ENCODE measurements at regions not wholly inside any gene's neighbourhood (a gene's known extent, or its start where the extent isn't known, plus 50 kb on each side); places are given as distances from the start of the nearest gene placed in this dataset.

- TF ChIP-seq REST (IDR thresholded peaks at IDR 0.05; ENCODE audit: low read depth), result no peak
- TF ChIP-seq ATF3 (IDR thresholded peaks at IDR 0.05), result no peak
- no peak for TF ChIP-seq CEBPB (IDR thresholded peaks at IDR 0.05; ENCODE audit: low read depth)
- no peak for TF ChIP-seq MAX (IDR thresholded peaks at IDR 0.05)
Measured at GRCh38 chr17:53092072-53092471, 730.7 kb upstream of the KIF2B start (continued).

- CTCF ChIA-PET, result no interaction called here
- POLR2A ChIA-PET, result no interaction called here
- Histone ChIP-seq H2AFZ (ENCODE audit: low read depth, low read length, poor library complexity, severe bottlenecking) (no peak overlapping the region), H3K4me2 (ENCODE audit: low read length) (no peak overlapping the region), H3K9ac (ENCODE audit: low read length) (no peak overlapping the region), H3K27me3 (ENCODE audit: insufficient read depth, low read length) (no peaks in the 10 kb centered on the region), H3K36me3 (ENCODE audit: control insufficient read depth in 1 of 2, insufficient read depth in 2 of 2, low read length in 2 of 2) (no peaks in the 10 kb centered on the region), H3K9me2 (ENCODE audit: insufficient read depth) (no peaks in the 10 kb centered on the region), H3K4me1 (ENCODE audit: control insufficient read depth in 1 of 2, insufficient read depth in 2 of 2, low read length in 2 of 2) (no peaks in the 10 kb centered on the region), H3K9me3 (ENCODE audit: control insufficient read depth in 1 of 2, insufficient read depth in 1 of 2, low read depth in 1 of 2, low read length in 2 of 2) (peaks cover 28 to 52% of the 10 kb centered on the region in 2 experiments; a peak in 2 of 4 replicates), H3K27ac (ENCODE audit: low read depth, low read length) (no peak overlapping the region), H3K4me3 (replicated peaks in 1 of 2; ENCODE audit: low read depth in 1 of 2, low read length in 2 of 2) (no peak overlapping the region), H4K20me1 (ENCODE audit: insufficient read depth) (no peaks in the 10 kb centered on the region), H3K79me2 (ENCODE audit: insufficient read depth, low read length) (no peaks in the 10 kb centered on the region)
- intact Hi-C loops (cut with micrococcal nuclease), result no loop called here
- RAD21 ChIA-PET (ENCODE audit: low non-redundant PET in 1 of 2, low total read pairs in 2 of 2, uncharacterized antibody in 2 of 2, unreplicated experiment in 2 of 2), result no interaction called here
- ATAC-seq (no peak), DNase-seq (ENCODE audit: low read depth, low spot score) (no peak)
- no TSS peak for BruUV-seq (replicated peaks)
- TF ChIP-seq REST (IDR thresholded peaks at IDR 0.05; ENCODE audit: low read depth) (no peak), EZH2 (IDR thresholded peaks at IDR 0.05) (no peak), EGR1 (IDR thresholded peaks at IDR 0.05; ENCODE audit: low read depth) (no peak), RAD21 (IDR thresholded peaks at IDR 0.05; ENCODE audit: low read depth) (no peak), ZBTB33 (IDR thresholded peaks at IDR 0.05; ENCODE audit: extremely low read depth, insufficient replicate concordance, low read length) (no peak), CEBPB (IDR thresholded peaks at IDR 0.05; ENCODE audit: low read depth) (no peak), CTCF (IDR thresholded peaks at IDR 0.05 in 2 of 3, conservative IDR thresholded peaks at IDR 0.05 in 1 of 3; ENCODE audit: borderline replicate concordance in 1 of 3, insufficient read depth in 1 of 3, low read depth in 2 of 3, low read length in 2 of 3) (no peak), JUND (IDR thresholded peaks at IDR 0.05) (no peak), ATF3 (IDR thresholded peaks at IDR 0.05) (no peak), SIN3A (IDR thresholded peaks at IDR 0.05; ENCODE audit: low read depth) (no peak), CBX3 (IDR thresholded peaks at IDR 0.05; ENCODE audit: low read depth) (no peak)
Measured at GRCh38 chr17:53090770-53091169, 732.0 kb upstream of the KIF2B start.

Measured in HCT116 (cell line).